ENCODE measurements at regions not wholly inside any gene's neighbourhood (a gene's known extent, or its start where the extent isn't known, plus 50 kb on each side); places are given as distances from the start of the nearest gene placed in this dataset.

DNA sequence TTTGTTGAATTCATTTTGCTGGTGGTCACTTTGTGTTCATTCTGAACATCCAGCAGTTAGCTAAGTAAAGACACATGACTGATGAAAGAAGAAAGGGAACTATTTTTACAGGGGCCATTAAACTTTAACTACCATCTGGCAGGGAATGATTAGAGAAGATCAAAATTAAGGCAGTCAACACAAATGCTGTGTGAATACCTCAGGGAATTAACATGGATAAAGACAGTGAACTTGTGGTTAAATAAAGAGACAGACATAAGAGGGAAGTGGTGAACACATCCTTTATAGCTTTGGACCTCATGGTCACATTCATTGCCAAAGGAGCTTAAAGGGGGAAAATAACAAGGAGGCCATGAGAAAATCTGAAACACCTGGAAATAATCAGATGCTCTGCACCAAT, 52.6 kb upstream of the ATP5MC3 start:
- H3K27ac ChIP-seq: no peak overlapping the region
- no peak overlapping the region for H3K4me3 ChIP-seq
- no peaks in the 10 kb centered on the region for H3K36me3 ChIP-seq
- H3K9me3 ChIP-seq: no peaks in the 10 kb centered on the region
- no peak for TF ChIP-seq CTCF (IDR thresholded peaks at IDR 0.05)
- no peak for DNase-seq (ENCODE audit: low spot score)
- H3K4me1 ChIP-seq: no peaks in the 10 kb centered on the region
- H3K27me3 ChIP-seq: no peaks in the 10 kb centered on the region

DNA sequence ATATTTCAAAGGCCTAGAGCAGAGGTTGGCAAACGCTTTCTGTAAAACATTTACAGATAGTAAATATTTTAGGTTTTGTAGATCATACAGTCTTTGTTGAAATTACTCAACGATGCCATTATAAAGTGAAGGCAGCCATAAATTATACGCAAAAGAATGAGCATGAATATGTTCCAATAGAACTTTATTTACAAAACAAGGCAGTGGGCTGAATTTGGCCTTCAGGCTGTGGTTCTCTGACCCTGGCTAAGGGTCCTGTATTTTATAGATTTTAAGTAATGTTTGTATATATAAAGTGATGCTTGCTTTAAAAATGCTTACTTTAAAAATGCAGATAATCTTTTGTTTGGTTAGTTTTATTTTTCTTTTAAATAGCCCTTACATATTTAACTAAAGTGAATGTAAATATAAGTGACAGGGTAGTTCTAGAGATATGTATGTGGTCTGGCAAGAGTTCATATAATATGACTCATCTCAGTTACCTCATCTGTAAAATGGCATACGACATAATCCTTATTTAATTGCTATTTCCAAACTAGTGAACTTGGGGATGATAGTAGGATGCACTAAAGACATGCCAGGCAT, 51.7 kb upstream of the ATP5MC3 start:
- Histone ChIP-seq H3K27me3 (no peaks in the 10 kb centered on the region), H3K27ac (no peak overlapping the region), H3K4me1 (no peaks in the 10 kb centered on the region), H3K9me3 (no peaks in the 10 kb centered on the region), H3K36me3 (no peaks in the 10 kb centered on the region), H3K4me3 (no peak overlapping the region)
- no peak for TF ChIP-seq CTCF (IDR thresholded peaks at IDR 0.05)
- DNase-seq (ENCODE audit: low spot score): no peak

Measured in right atrium auricular region (tissue), 2 donors.